ENCODE measurements at regions not wholly inside any gene's neighbourhood (a gene's known extent, or its start where the extent isn't known, plus 50 kb on each side); places are given as distances from the start of the nearest gene placed in this dataset.

- H3K36me3 ChIP-seq: no peaks in the 10 kb centered on the region
- no peak for DNase-seq
- peaks cover 15% of the 10 kb centered on the region for H3K4me1 ChIP-seq
- no peak overlapping the region for H3K4me3 ChIP-seq
- no peaks in the 10 kb centered on the region for H3K9me3 ChIP-seq (replicated peaks)
- H3K27ac ChIP-seq: no peak overlapping the region
- no peaks in the 10 kb centered on the region; the same call in 1 of the 2 replicates for H3K27me3 ChIP-seq
These were observed 141.8 kb upstream of the PTPN1 start for GRCh38 chr20:50368386-50368785.

DNA sequence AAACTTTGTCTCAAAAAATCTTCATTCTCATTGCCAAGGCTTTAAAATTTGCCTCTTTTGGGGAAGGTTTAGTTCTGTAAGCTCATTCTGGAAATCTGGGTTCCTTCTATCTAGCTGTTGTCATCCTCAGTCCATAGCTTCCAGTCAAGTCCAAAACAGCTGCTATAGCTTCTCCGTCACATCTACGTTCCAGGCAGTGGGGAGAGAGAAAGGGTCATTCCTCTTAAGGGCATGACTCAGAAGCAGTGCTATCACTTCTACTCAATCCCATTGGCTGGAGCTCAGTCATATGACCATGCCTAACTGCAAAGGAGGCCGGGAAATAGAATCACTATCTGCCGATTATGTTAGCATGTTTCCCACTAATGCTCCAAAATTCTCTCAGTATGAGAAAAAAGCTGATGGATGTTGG is 141.4 kb upstream of the PTPN1 start:
- H3K9me3 ChIP-seq (replicated peaks): no peaks in the 10 kb centered on the region
- peak; percentile 53 to 77 for DNase-seq

DNA sequence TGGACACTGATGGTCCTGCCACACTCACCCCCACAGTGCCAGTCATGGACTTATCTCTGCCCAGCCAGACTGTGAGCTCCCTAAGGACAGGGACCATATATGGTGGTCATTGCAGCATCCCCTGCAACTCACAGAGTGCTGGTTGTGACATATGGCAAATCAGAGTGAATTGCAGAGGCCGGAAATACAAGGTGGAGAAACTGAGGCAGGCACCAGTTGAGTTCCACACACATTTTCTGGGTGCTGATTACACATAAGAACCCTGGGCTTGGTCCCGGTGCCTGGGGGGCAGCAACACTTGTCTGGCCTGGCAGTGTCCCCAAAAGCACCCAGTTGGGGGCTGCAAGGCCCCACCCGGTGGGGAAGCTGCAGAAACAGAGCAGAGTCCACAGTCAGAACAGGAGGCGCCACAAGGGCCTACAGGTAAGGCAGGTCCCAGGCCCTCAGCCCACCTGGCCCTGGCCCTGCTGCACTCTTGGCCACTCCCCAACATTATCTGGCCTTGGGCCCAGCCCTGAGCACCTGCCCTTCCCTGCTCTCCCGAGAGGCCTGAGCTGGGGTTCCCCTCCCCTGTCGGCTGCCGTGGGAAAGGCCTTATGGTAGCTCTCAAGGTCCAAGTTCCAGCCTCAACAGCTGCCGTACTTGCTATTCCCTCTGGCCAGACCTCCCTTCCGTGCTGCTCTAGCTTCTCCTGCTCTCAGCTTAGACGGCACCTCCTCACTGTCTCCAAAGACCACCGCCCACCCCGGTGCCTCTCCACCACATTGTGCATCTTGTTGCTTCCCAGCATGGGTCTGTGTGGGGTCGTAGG is 140.8 kb upstream of the PTPN1 start:
- H3K4me1 ChIP-seq: peaks cover 21% of the 10 kb centered on the region
- no peaks in the 10 kb centered on the region for H3K9me3 ChIP-seq (replicated peaks)
- no peaks in the 10 kb centered on the region for H3K27me3 ChIP-seq
- no peak overlapping the region for H3K4me3 ChIP-seq
- H3K27ac ChIP-seq: no peak overlapping the region
- DNase-seq: peak; percentile 52 to 70
- H3K36me3 ChIP-seq: no peaks in the 10 kb centered on the region

More for the DNA sequence above, 141.4 kb upstream of the PTPN1 start:
- H3K4me1 ChIP-seq: peaks cover 19% of the 10 kb centered on the region
- no peak overlapping the region for H3K4me3 ChIP-seq
- no peak overlapping the region for H3K27ac ChIP-seq
- no peaks in the 10 kb centered on the region; the same call in 1 of the 2 replicates for H3K27me3 ChIP-seq
- no peaks in the 10 kb centered on the region for H3K36me3 ChIP-seq

DNA sequence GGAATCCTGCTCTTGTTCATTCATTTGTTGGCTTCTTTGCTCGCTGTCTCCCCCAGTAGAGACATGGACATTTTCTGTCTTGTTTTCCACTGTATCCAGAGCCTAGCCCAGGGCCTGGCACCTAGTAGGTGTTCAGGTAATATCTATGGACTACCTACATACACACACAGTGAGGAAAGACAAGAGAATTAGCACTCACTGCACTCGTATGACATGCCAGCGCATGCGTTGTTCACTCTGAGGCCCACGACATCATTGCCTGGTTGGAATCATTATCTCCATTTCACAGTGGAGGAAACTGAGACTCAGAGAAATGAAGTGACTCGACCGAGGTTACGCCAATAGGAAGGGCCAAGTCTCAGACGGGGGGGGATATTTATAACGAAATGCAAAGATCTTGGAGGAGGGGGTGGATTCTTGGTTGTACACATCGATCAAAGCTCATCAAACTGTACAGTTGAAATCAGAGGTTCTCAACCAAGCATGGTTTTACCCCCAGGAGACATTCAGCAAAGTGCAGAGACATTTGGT is 140.1 kb upstream of the PTPN1 start:
- H3K27ac ChIP-seq: no peak overlapping the region
- H3K4me3 ChIP-seq: no peak overlapping the region
- no peaks in the 10 kb centered on the region for H3K36me3 ChIP-seq
- H3K27me3 ChIP-seq: no peaks in the 10 kb centered on the region
- DNase-seq: no peak
- H3K4me1 ChIP-seq: peaks cover 21% of the 10 kb centered on the region
- no peaks in the 10 kb centered on the region for H3K9me3 ChIP-seq (replicated peaks)

DNA sequence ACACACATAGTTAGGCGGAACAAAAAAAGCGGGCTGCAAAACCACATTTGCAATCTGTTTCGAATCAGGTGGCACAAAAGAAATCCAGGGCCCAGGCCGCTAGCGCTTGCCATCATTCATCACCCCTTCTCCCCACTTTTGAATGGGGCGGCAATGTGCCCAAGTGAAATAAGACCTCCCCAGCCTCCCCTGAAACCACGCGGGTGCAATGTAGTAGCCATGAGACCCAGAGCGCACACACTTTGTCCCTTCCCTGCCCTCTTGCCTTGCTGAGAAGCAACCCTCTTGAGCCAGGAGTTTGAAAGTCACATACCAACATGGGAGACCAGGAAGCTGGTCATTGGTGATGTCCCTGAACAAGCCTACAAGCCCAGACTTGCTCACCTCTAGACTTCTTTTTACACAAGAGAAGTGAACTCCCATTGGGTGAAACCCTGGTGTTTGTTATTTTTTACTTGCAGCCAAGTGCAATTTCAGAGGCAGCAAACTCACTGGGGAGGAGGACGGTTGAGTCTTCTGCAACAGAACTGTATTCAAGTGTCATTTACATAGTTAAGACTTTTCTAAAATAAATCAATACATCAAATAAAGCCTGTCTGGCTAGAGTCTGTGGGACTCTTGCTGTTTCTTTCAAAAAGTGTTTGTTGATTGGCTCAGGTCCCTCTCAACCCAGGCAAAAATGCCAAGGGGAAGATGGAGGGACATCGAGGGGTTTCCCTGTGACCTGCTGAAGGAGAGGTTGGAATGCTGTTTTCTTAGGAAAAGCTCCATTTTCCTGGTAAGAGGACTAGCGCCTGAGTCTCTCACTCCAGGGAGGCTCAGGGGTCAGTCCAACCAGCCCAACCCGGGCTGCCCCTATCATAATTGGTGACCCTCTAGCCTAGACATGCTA is 138.1 kb upstream of the PTPN1 start:
- Histone ChIP-seq H3K36me3 (no peaks in the 10 kb centered on the region), H3K27me3 (no peaks in the 10 kb centered on the region), H3K27ac (peak overlapping the region; percentile 31), H3K4me1 (peaks cover 24% of the 10 kb centered on the region), H3K9me3 (replicated peaks) (no peaks in the 10 kb centered on the region), H3K4me3 (no peak overlapping the region)
- peak in 1 of 2 experiments; percentile 56 for DNase-seq

DNA sequence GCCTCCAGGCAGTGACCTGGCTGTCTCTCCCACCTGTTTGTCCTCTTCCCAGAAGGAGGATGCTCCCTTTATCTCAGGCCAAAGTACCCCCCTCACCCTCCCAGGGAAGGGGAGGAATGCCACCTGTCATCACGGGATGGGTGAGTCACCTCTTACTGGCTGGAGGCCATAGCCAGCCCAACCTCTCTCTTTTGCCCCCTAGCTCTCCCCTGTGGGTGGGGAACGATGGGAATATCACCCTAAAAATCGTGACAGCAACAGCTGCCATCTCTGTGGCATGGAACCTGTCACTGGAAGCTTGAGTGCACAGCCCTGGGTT is 137.5 kb upstream of the PTPN1 start:
- Histone ChIP-seq H3K4me3 (no peak overlapping the region), H3K27ac (peak overlapping the region; percentile 31)
- peak; percentile 91 to 94 for DNase-seq

GRCh38 chr20:50373674-50374286 is 136.4 kb upstream of the PTPN1 start:
- Histone ChIP-seq H3K4me3 (no peak overlapping the region), H3K27me3 (no peaks in the 10 kb centered on the region), H3K36me3 (no peaks in the 10 kb centered on the region), H3K27ac (no peak overlapping the region), H3K9me3 (replicated peaks) (no peaks in the 10 kb centered on the region), H3K4me1 (peaks cover 34% of the 10 kb centered on the region)
- no peak for DNase-seq

More for the DNA sequence above, 137.5 kb upstream of the PTPN1 start:
- H3K9me3 ChIP-seq (replicated peaks): no peaks in the 10 kb centered on the region
- H3K4me1 ChIP-seq: peaks cover 24% of the 10 kb centered on the region
- H3K27me3 ChIP-seq: no peaks in the 10 kb centered on the region
- no peaks in the 10 kb centered on the region for H3K36me3 ChIP-seq

- Histone ChIP-seq H3K4me3 (no peak overlapping the region), H3K36me3 (no peaks in the 10 kb centered on the region), H3K27me3 (no peaks in the 10 kb centered on the region), H3K27ac (no peak overlapping the region), H3K4me1 (peaks cover 35% of the 10 kb centered on the region), H3K9me3 (replicated peaks) (no peaks in the 10 kb centered on the region)
- no peak for DNase-seq
These were observed 135.6 kb upstream of the PTPN1 start for GRCh38 chr20:50374541-50375078.

DNA sequence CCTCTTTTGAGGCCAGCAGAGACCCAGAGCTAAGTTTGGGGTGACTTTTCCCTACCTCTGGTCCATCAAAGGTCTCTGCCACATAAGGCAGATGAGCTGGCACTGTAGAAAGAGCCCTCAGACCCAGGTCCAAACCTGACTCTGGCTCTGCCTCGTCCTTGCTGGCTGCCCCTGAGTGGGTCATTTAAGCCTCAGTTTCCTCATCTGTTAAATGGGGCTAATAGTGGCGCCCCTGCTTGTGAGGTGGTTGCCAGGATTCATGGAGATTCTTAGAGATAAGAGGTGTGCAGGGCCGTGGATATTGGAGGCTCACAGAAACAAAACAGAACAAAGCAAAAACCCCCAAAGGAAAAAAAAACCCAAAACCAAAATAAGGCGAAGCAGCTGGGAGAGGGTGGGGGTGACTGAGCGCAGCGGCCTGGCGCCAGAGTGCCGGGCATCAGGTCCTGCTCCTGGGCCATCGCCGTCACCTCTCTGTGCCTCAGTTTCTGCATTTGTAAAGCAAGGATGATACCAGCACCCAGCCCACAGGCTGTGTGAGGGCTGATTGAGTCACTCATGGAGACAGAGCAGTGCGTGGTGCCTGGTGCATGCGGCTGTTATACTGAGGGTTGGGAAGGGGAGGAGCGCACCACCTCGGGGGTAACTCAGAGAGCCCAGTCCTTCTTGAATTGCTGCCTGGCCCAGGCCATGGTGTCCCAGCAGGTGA is 133.8 kb upstream of the PTPN1 start:
- Histone ChIP-seq H3K9me3 (replicated peaks) (no peaks in the 10 kb centered on the region), H3K36me3 (no peaks in the 10 kb centered on the region), H3K27ac (no peak overlapping the region), H3K4me1 (peaks cover 35% of the 10 kb centered on the region), H3K4me3 (no peak overlapping the region), H3K27me3 (no peaks in the 10 kb centered on the region)
- peak in 1 of 2 experiments; percentile 38 for DNase-seq

DNA sequence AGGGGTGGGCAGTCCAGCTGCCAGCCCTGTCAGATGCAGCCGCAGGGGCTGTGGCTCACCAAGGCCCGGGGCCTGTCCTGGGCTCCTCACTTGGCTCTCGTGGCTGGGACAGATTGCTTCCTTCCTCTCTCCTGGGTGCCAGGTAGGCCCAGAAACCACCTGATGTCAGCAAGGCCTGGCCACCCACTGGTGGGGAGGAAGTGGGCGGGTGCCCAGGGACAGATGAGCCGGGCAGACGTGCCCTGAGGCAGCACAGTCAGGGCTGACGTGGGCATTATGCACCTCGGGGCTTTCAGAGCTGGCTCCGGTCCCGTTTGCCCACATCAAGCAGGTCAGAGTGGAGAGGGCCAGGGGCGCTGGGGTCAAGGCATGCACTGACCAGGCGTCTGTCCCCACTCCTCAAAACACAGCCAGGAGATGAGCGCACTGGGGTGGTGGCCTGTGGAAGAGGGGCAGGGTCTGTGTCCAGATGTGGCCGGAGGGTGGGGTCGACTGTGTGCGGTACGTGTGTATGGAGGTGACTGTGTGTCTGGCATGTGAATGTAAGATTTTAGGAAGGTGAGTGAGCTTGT is 133.2 kb upstream of the PTPN1 start:
- no peaks in the 10 kb centered on the region for H3K27me3 ChIP-seq
- no peak overlapping the region for H3K27ac ChIP-seq
- H3K4me1 ChIP-seq: peaks cover 34% of the 10 kb centered on the region
- no peak overlapping the region for H3K4me3 ChIP-seq
- H3K9me3 ChIP-seq (replicated peaks): no peaks in the 10 kb centered on the region
- H3K36me3 ChIP-seq: no peaks in the 10 kb centered on the region
- no peak for DNase-seq

- peaks cover 20% of the 10 kb centered on the region for H3K4me1 ChIP-seq
- H3K4me3 ChIP-seq: peak overlapping the region; percentile 34
- no peaks in the 10 kb centered on the region for H3K9me3 ChIP-seq (replicated peaks)
- H3K27ac ChIP-seq: no peak overlapping the region
- no peaks in the 10 kb centered on the region for H3K27me3 ChIP-seq
- H3K36me3 ChIP-seq: no peaks in the 10 kb centered on the region
- DNase-seq: peak; percentile 45 to 60
These were observed 131.8 kb upstream of the PTPN1 start for GRCh38 chr20:50378170-50379000.

DNA sequence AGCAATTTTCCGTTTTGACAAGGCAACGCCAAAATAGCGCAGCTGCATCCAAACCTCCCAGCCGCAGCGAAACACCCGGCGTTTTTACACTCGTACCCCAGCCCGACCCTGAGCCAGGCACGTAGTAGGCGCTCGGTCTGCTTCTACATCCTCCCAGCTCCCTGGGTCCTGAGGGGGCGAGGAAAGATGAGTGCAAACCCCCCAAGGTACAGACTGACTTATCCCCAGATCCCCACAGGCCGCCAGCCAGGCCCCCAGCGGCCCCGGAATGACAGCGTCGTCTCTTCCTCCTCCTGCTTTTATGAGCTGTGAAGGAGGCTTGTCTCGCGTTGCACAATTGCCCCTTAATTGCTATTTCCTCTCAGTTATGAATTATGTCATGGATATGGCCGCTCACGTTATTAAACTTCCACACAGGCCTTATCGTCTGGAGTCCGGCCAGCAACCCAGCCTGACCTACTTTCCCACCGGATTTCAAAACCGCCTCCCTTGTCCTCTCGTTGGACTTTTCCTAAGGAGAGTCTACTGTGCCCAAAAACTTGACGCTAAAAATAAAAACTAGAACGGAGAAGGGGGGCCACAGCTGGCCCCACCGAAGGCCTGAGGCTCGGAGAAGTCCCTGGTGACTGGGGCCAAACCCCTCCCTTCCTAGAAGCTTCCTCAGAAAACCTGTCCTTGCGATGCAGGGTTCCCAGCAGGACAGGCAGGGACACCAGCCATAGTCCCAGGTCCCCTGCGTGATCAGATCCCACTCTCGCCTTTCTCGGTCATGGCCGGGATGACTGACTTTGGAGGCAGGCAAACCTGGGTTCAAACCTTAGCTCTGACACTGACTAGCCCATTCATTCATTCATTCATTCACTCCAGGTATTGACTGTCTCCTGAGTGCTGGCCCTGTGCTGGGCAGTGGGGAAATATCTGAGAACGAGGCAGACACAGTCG is 130.9 kb upstream of the PTPN1 start:
- H3K27ac ChIP-seq: no peak overlapping the region
- H3K4me3 ChIP-seq: peak overlapping the region; percentile 34
- no peaks in the 10 kb centered on the region for H3K27me3 ChIP-seq
- DNase-seq: peak; percentile 72 to 85
- no peaks in the 10 kb centered on the region for H3K36me3 ChIP-seq
- H3K9me3 ChIP-seq (replicated peaks): no peaks in the 10 kb centered on the region
- H3K4me1 ChIP-seq: peaks cover 14% of the 10 kb centered on the region

Data from SJCRH30 (cell line).